ENCODE measurements at regions not wholly inside any gene's neighbourhood (a gene's known extent, or its start where the extent isn't known, plus 50 kb on each side); places are given as distances from the start of the nearest gene placed in this dataset.

DNA sequence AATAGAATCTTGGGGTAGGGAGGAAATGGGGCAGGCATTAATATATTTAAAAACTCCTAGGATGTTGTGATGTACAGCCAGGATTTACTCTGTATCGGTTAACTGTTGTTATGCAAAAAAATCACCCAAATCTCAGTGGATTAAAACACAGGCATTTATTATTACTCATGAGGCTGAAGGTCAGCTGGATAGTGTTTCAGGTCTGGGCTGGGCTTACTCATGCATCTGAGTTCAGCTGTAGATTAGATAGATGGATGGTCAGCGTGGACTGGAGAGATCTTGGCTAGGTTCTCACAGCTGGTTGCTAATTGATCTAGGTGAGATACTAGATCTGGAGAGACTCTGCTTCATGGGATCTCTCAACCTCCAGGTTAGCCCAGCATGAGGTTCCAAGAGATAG, 131.4 kb downstream of the BTBD3 start:
- TF ChIP-seq, protein P1, sequence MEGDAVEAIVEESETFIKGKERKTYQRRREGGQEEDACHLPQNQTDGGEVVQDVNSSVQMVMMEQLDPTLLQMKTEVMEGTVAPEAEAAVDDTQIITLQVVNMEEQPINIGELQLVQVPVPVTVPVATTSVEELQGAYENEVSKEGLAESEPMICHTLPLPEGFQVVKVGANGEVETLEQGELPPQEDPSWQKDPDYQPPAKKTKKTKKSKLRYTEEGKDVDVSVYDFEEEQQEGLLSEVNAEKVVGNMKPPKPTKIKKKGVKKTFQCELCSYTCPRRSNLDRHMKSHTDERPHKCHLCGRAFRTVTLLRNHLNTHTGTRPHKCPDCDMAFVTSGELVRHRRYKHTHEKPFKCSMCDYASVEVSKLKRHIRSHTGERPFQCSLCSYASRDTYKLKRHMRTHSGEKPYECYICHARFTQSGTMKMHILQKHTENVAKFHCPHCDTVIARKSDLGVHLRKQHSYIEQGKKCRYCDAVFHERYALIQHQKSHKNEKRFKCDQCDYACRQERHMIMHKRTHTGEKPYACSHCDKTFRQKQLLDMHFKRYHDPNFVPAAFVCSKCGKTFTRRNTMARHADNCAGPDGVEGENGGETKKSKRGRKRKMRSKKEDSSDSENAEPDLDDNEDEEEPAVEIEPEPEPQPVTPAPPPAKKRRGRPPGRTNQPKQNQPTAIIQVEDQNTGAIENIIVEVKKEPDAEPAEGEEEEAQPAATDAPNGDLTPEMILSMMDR (IDR thresholded peaks at IDR 0.05) = no peak
- TF ChIP-seq POLR2A (IDR thresholded peaks at IDR 0.05) = no peak
